HG02588 (cell line): ENCODE measurements at regions not wholly inside any gene's neighbourhood (a gene's known extent, or its start where the extent isn't known, plus 50 kb on each side); places are given as distances from the start of the nearest gene placed in this dataset.
"Not testable (repeated sequence)": the region's sequence is repeated elsewhere in the genome, so short reads cannot be mapped to it uniquely, and the experiment has no call there.

ENCODE experiments used
- ATAC-seq: cut with Tn5 transposase; IDR thresholded peaks from one replicate; pipeline ENCODE4 v1.9.1; 2021; ENCODE audit warnings: mild to moderate bottlenecking, moderate library complexity; ENCODE audit not compliant: unreplicated experiment

- no peak for ATAC-seq
Observed at GRCh38 chr1:185408700-185409270, 91.7 kb upstream of the IVNS1ABP start.

GRCh38 chr1:185406691-185407009 lies 89.6 kb upstream of the IVNS1ABP start:
- ATAC-seq = no peak

DNA sequence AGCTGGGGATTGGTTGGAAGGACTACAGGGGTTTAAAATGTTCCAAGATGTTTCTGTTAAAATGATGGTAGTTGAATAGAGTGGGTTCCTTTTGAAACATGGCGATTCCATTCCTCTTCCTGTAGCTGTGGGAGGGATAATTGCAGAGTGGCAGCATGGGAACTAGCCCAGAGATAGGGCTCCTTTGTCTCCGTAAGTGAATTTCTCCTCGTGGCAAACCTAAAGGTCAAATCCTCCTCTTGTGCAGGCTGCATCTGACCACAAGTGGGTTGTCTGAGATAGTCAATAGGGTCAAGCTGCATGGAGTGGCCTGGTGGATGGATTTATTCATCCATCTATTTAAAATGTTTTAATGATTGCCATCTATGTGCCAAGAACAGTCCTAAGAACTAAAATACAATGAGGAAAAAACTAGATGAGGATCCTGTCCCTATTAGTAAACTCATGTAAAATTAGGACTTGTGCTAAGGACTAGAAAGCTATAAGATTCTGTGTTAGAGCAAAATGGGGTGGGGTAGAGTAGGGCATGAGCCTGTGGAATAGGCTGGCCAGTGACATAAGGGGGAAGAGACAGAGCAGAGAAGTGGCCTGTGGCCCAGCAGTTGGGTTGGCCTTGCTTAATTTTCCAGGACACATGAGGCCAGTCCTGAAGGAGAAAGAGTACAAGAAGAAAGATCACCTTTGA lies 89.1 kb upstream of the IVNS1ABP start:
- ATAC-seq = no peak

- ATAC-seq = no peak
Observed at GRCh38 chr1:185404907-185405568, 88.0 kb upstream of the IVNS1ABP start.

- ATAC-seq = no peak
Observed at GRCh38 chr1:185404291-185404690, 87.2 kb upstream of the IVNS1ABP start.

DNA sequence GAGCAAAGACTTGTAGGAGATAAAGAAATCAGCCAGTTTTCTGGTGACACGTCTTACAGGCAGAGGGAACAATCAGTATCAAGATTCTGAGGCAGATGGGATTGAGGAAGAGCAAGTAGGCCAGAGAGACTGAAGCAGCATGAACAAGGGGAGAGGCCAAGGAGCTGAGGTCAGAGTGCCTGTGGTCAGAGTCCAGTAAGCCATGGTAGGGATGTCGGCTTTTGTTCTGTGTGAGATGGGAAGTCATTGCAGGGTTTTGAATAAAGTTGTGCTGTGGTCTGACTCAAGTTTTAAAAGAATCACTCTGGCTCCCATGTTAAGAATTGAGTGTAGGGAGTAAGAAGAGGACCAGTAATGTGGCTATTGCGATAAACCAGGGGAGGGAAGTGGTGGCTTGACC lies 85.9 kb upstream of the IVNS1ABP start:
- no peak for ATAC-seq

DNA sequence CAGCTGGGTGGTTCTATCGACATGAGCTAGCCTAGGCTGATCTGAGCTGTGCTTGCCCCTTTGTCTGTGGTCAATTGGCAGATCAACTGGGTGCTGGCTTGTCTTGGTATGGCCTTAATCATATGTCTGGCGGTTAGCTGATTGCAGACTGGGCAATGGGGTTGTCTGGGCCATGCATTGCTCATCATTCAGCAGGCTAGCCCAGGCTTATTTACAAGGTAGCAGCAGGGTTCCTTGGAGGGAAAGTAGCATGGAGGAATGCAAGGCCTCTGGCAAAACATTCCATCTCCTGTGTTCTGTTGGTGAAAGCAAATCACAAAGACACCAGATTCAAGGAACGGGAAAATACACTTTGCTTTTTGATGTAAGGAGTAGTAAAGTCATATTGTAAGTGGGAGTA lies 84.0 kb upstream of the IVNS1ABP start:
- no peak for ATAC-seq

DNA sequence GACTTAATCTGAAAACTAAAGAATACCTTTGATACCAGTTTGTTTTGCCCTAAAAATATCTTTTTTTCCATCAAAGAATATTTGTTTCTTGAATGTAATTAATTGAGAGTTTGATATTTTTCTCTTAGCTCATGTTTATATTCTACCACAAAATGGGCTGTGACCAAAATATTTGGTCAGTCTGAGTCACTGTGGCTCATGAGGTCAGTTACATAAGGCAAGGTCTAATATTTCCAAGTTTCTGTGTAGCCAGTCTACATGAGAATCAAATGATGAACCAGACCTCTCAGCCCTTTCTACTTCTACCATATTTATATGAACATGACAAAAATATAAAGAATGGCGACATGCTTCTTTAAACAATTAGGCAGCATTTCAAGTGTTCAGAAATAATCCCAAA lies 83.0 kb upstream of the IVNS1ABP start:
- ATAC-seq = no peak

DNA sequence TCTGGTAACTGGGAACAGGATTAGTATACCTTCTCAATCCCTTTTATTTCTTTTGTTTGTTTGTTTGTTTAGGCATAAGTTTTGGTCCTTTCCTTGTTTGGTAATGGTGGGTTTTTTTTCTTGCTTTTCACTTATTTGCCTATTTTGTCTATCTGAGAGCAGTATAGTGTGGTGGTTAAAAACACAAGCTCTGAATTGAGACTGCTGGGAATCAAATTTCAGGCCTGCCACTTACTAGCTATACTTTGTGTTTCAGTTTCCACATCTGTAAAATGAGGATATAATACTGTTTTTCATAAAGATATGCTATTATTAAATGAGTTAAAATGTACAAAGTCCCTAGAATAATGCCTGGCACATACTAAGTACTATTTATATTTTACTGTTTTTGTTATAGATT lies 81.6 kb upstream of the IVNS1ABP start:
- no peak for ATAC-seq

GRCh38 chr1:185398022-185398421 lies 81.0 kb upstream of the IVNS1ABP start:
- no peak for ATAC-seq

- ATAC-seq = no peak
Observed at GRCh38 chr1:185397183-185397582, 80.1 kb upstream of the IVNS1ABP start.

DNA sequence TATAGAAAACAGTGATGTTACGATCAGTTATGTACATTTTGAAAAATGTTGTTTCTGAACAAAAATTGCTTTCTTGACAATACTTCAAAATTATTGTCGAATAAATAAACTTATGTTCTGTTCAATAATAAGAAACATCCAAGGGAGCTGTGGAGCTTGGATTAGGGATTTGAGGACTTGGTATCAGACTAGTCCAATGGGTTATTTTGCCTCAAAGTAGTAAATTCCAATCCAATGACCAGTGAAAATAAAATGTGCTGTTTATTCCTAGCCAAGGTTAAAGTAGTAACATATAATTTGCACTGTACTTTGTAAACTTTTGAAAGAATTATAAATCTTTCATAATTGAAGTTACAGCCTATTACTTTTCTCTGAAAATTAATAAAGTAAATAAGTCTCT lies 79.1 kb upstream of the IVNS1ABP start:
- no peak for ATAC-seq

DNA sequence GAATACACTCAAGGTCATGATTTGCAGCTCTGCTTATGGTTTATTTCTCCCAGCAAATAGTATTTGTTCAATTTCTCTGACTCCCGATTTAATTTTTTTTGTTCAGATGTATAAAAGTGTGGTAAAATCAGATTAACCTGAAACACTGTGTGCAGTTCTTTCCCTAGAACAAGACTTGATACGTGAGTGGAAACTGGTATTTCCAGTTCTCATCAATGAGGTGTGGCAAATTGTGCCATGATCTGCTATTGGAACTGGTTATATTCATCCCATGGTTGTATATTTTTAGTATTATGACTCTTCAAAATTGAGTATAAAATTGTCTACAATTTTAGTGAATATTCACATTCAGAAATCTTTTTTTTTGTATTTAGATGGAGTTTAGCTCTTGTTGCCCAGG lies 76.8 kb upstream of the IVNS1ABP start:
- no peak for ATAC-seq

DNA sequence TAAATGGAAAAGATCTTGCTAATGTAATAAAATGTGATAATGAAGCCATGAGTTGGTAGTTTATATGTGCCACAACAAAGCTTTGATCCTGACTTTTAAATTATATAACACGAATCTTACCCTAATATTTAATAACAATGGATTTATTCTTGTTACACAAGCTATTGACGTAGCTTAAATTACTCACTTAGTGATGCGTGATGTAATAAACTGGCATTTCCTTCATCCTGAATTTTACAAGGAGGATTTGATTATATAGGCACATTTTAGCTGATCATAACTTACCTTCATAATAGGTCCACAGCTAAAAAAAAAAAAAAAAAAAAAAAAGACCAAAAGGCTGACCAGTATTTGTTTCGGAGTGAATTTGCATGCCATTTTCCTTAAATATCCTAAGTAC lies 76.2 kb upstream of the IVNS1ABP start:
- ATAC-seq = no peak

DNA sequence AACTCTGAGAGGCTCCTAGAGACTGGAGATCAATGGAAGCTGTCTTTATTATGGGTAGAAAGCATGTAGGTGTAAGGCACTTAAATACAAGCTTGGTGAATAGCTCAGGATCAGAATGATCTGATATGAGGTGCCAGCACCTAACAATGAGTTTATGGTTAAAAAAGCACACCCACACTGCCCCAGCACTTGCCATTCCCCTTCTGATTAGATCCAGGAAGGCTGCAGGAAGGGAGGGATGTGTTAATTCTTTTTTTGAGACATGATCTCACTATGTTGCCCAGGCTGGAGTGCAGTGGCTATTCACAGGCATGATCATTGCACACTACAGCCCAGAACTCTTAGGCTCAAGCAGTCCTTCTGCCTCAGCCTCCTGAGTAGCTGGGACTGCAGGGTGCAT lies 71.8 kb upstream of the IVNS1ABP start:
- ATAC-seq = no peak

DNA sequence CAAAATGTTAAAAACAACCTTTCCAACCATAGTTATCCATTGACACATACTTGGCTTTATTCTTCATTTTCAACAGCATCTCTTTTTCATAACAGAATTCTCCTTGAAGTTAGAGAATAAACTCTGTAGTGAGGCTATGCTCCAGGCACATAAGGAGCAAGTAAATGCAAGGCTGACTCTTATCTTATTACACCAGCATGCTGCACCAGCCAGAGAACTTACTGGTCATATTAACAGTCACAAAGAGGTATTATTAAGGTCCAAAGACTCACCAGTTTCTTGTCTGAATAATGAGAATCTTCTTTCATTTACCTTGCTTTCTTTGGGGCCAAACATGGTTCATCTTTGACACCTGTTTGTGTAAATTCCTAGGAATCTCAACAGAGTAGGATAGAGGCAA lies 71.3 kb upstream of the IVNS1ABP start:
- ATAC-seq = no peak

DNA sequence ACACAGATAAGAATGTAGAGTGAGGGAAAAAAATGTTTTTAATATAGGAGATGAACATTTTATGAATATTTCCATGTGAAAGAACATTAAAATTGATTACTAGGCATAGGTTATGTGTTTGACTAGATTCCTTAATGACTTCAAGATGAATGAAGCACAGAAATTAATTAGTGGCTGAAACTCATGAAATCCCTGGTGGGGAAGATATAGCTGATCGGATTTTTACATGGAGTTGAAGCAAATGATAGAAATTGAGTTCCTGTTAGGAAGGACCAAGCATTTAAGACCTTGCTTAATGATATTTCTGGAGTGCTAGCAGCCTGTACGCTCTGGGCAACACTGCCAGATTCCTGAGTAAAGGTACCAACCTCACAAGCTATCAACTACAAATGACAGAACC lies 68.9 kb upstream of the IVNS1ABP start:
- ATAC-seq = no peak

DNA sequence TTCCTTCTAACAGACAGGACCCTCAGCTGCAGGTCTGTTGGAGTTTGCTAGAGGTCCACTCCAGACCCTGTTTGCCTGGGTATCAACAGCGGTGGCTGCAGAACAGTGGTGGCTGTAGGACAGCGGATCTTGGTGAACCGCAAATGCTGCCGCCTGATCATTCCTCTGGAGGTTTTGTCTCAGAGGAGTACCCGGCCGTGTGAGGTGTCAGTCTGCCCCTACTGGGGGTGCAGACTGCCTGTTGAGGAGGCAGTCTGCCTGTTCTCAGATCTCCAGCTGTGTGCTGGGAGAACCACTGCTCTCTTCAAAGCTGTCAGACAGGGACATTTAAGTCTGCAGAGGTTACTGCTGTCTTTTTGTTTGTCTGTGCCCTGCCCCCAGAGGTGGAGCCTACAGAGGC lies 66.8 kb upstream of the IVNS1ABP start:
- not testable (repeated sequence) for ATAC-seq

DNA sequence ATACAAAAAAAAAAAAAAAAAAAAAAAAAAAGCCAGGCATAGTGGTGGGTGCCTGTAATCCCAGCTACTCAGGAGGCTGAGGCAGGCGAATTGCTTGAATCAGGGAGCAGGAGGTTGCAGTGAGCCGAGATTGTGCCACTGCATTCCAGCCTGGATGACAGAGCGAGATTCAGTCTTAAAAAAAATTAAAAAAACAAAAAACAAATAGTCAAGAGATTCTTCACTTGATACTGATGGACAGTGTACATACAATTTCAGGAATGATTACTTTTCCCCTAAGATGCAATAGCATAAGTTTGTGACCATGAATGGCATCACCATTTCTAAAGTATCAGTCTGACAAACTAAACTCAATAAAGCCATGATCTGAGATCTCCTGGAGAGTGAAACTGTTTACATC lies 60.8 kb upstream of the IVNS1ABP start:
- ATAC-seq = no peak

DNA sequence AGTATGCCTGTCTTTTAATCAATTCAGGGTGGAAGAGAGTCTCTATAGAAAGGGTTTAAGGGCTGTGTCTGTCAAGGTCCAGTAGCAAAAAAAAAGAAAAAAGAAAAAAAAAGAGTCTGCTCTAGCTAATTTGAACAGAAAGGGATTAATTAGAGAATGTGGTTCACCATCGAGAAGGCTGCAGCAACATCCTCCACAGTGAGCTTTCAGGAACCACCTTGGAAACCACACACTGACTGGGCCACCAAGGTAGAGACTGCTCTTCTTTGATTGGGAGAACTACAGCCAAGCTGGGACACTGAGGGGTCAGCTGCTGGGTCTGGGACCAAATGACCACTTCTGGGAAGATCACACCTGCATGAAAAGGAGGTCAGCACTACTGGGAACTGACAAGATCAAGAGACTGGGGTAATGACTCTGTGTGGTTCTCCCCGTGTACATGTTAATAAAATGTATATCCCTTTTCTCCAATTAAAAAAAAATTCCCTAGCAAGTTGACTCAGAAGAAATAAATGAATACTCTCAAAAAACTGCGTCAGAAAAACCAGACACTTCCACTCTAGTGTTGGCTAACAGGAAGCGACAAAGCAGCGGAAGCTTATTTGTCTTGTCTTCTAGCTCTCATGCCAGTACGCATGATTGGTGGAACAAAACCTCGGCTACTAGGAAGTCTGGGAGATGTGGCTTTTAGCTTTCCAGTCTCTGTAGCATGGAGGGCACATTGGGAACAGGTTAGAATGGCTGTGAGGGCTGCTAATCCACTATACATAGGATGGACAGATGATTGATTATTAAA lies 60.0 kb upstream of the IVNS1ABP start:
- ATAC-seq = no peak

DNA sequence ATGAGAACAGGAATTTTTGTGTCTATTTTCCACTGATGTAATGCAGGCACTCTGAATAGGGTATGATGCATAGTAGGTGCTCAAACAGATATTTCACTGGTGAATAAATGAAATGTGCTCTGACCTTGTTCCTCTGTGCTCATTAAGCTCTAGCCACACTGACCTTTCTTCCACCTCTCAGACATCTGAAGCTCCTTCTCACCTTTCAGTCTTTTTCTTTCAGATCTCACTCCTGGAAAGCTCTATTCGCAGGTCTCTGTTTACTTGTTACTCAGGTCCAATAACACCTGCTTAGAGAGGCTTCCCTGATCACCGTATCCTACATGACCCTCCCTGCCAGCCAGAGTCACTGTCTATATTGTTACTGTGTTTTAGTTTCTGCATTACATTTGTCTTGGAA lies 59.2 kb upstream of the IVNS1ABP start:
- ATAC-seq = no peak

- ATAC-seq = no peak
Observed at GRCh38 chr1:185375583-185375982, 58.5 kb upstream of the IVNS1ABP start.
